H54 (cell line): ENCODE measurements at regions not wholly inside any gene's neighbourhood (a gene's known extent, or its start where the extent isn't known, plus 50 kb on each side); places are given as distances from the start of the nearest gene placed in this dataset.
A peak's percentile ranks its signal among the peaks of the same experiment; 100 is the strongest.
"Not testable (repeated sequence)": the region's sequence is repeated elsewhere in the genome, so short reads cannot be mapped to it uniquely, and the experiment has no call there.

Experiments
- DNase-seq: peaks from one replicate; pipeline ENCODE4 v3.0.0; 2011; ENCODE audit warnings: low spot score, mixed read lengths; ENCODE audit not compliant: insufficient read length
- FAIRE-seq: peaks from 3 replicates; lab custom pipeline; 2011; peaks lifted over from hg19 to GRCh38; lab: Jason Lieb, UNC
- POLR2A ChIP-seq: IDR thresholded peaks from 2 replicates; pipeline ENCODE4 v1.6.1; 2011; ENCODE audit warnings: low read depth, mild to moderate bottlenecking, low read length

GRCh38 chr2:58749041-58749440 lies 507.9 kb upstream of the FANCL start:
- TF ChIP-seq POLR2A: no peak
- no peak for DNase-seq
- no peak for FAIRE-seq

GRCh38 chr2:58745334-58745733 lies 504.2 kb upstream of the FANCL start:
- FAIRE-seq, DNase-seq: not testable (repeated sequence)

GRCh38 chr2:58740426-58740825 lies 499.3 kb upstream of the FANCL start:
- FAIRE-seq (no peak), DNase-seq (no peak)
- TF ChIP-seq POLR2A: no peak

GRCh38 chr2:58739033-58739432 lies 497.9 kb upstream of the FANCL start:
- DNase-seq: no peak
- FAIRE-seq: no peak
- TF ChIP-seq POLR2A: no peak

- FAIRE-seq: peak; percentile 69
- TF ChIP-seq POLR2A: no peak
- DNase-seq: peak; percentile 2
Measured at GRCh38 chr2:58734365-58734764, 493.2 kb upstream of the FANCL start.

- no peak for DNase-seq
- no peak for TF ChIP-seq POLR2A
- FAIRE-seq: no peak
Measured at GRCh38 chr2:58732999-58733398, 491.9 kb upstream of the FANCL start.

GRCh38 chr2:58731488-58731869 lies 490.4 kb upstream of the FANCL start:
- no peak for FAIRE-seq
- TF ChIP-seq POLR2A: no peak
- DNase-seq: no peak

GRCh38 chr2:58730764-58731487 lies 489.8 kb upstream of the FANCL start:
- no peak for TF ChIP-seq POLR2A
- DNase-seq (no peak), FAIRE-seq (no peak)

GRCh38 chr2:58727981-58728656 lies 487.0 kb upstream of the FANCL start:
- FAIRE-seq: no peak
- TF ChIP-seq POLR2A: no peak

GRCh38 chr2:58721912-58722591 lies 480.9 kb upstream of the FANCL start:
- FAIRE-seq (no peak), DNase-seq (no peak)
- no peak for TF ChIP-seq POLR2A

More at GRCh38 chr2:58727981-58728656, 487.0 kb upstream of the FANCL start:
- DNase-seq: no peak

- DNase-seq (no peak), FAIRE-seq (no peak)
- no peak for TF ChIP-seq POLR2A
Measured at GRCh38 chr2:58720770-58721697, 479.9 kb upstream of the FANCL start.

- no peak for FAIRE-seq
- no peak for TF ChIP-seq POLR2A
- no peak for DNase-seq
Measured at GRCh38 chr2:58720033-58720769, 479.1 kb upstream of the FANCL start.

- FAIRE-seq: no peak
- no peak for DNase-seq
- TF ChIP-seq POLR2A: no peak
Measured at GRCh38 chr2:58715344-58715743, 474.2 kb upstream of the FANCL start.

GRCh38 chr2:58714238-58714637 lies 473.1 kb upstream of the FANCL start:
- no peak for TF ChIP-seq POLR2A
- DNase-seq (no peak), FAIRE-seq (no peak)
